ENCODE measurements at regions not wholly inside any gene's neighbourhood (a gene's known extent, or its start where the extent isn't known, plus 50 kb on each side); places are given as distances from the start of the nearest gene placed in this dataset.

DNA sequence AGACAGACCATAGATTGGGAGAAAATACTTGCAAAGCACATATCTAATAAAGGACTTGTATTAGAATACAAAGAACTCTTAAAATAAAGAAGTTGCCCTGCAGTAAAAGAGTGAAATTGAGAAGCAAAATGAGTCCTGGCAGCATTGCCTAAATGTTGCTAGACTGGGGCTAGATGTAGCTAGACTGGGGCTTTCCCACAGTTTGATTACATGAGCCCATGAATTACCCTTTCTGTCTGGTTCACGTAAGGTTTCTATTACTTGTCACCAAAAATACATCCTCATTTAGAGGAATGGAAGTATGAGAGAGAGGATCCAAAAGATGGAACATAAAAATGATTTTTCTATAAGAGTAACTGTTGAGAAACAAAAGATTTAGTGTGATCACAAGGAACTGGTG is 57.6 kb upstream of the CCDC28A start:
- TF ChIP-seq EZH2 (IDR thresholded peaks at IDR 0.05; ENCODE audit: insufficient read depth, poor library complexity, severe bottlenecking): no peak
- TF ChIP-seq EZH2phosphoT487 (IDR thresholded peaks at IDR 0.05; ENCODE audit: insufficient read depth, low read depth): no peak
